ENCODE measurements at regions not wholly inside any gene's neighbourhood (a gene's known extent, or its start where the extent isn't known, plus 50 kb on each side); places are given as distances from the start of the nearest gene placed in this dataset.

DNA sequence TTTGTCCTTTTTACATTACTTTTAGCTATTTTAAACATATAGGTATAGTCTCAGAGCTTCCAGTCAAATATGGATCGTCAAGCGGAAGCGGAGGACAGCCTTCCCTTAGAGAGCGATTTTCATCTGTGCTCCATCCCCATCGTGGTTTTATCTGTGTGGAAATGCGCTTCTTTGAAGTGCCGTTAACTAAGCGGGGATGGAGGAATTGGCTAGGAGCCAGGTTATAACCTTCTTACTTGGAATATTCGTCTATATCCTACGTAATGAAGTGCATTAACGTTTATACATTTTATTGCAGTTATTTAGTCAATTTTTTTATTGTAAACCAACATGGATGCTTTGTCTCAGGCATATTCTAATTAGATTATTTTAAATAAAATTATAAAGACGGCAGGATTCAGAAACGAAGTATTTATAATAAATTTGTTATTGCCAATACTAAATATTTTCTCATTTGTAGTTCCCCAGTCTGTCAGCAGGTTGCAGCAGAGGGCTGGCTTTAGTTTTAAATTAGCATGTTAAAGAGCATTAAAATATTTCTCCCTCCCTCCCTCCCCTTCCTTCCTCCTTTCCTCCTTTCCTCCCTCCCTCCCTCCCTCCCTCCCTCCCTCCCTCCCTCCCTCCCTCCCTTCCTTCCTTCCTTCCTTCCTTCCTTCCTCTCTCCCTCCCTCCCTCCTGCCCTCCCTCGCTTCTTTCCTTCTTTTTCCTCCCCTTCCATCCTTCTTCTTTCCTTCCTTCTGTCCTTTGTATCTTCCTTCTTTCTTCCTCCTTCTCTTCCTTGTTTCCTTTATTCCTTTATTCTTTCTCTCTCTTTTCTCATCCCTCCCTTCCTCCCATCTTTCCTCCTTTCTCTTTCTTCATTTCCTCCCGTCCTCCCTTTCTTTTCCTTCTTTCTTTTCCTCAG lies 80.6 kb upstream of the DOCK10 start:
- H3K9me3 ChIP-seq (ENCODE audit: low read length): no peaks in the 10 kb centered on the region
- H3K27ac ChIP-seq (ENCODE audit: low read depth, low read length, poor library complexity, severe bottlenecking): no peak overlapping the region
- H2AFZ ChIP-seq (ENCODE audit: low read length): no peak overlapping the region
- no peaks in the 10 kb centered on the region for H3K36me3 ChIP-seq (ENCODE audit: insufficient read depth, low read length)
- TF ChIP-seq EZH2 (IDR thresholded peaks at IDR 0.05; ENCODE audit: borderline replicate concordance, low read length): no peak
- TF ChIP-seq, protein P1, sequence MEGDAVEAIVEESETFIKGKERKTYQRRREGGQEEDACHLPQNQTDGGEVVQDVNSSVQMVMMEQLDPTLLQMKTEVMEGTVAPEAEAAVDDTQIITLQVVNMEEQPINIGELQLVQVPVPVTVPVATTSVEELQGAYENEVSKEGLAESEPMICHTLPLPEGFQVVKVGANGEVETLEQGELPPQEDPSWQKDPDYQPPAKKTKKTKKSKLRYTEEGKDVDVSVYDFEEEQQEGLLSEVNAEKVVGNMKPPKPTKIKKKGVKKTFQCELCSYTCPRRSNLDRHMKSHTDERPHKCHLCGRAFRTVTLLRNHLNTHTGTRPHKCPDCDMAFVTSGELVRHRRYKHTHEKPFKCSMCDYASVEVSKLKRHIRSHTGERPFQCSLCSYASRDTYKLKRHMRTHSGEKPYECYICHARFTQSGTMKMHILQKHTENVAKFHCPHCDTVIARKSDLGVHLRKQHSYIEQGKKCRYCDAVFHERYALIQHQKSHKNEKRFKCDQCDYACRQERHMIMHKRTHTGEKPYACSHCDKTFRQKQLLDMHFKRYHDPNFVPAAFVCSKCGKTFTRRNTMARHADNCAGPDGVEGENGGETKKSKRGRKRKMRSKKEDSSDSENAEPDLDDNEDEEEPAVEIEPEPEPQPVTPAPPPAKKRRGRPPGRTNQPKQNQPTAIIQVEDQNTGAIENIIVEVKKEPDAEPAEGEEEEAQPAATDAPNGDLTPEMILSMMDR (IDR thresholded peaks at IDR 0.05; ENCODE audit: low read length): no peak; the same call in 1 of the 2 replicates
- H3K27me3 ChIP-seq (ENCODE audit: insufficient read depth, low read length): no peaks in the 10 kb centered on the region
- H3K9me2 ChIP-seq (ENCODE audit: low read depth, low read length): no peaks in the 10 kb centered on the region
- H3K9ac ChIP-seq (ENCODE audit: low read length): no peak overlapping the region
- no peaks in the 10 kb centered on the region for H3K4me1 ChIP-seq (ENCODE audit: insufficient read depth, low read length, severe bottlenecking)
- no peak overlapping the region for H3K4me3 ChIP-seq (ENCODE audit: low read depth, low read length, poor library complexity, severe bottlenecking)
- H3K79me2 ChIP-seq (ENCODE audit: insufficient read depth, low read length): no peaks in the 10 kb centered on the region
- no peaks in the 10 kb centered on the region for H4K20me1 ChIP-seq (ENCODE audit: insufficient read depth, low read length)
- no peaks in the 10 kb centered on the region for H3F3A ChIP-seq (ENCODE audit: insufficient read depth, low read length)
- no peak overlapping the region for H3K4me2 ChIP-seq (ENCODE audit: low read length)

DNA sequence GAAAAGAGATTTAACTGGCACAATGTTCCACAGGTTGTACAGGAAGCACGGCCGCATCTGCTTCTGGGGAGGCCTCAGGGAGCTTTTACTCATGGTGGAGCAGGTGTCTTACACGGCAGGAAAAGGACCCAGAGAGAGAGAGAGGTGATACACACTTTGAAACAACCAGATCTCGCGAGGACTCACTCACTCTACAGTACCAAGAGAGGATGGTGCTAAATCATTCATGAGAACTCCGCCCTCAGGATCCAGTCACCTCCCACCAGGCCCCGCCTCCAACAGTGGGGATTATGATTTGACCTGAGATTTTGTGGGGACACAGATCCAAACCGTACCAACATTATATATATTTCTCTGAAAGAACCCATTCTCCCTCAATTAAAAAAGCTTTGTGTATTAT lies 79.7 kb upstream of the DOCK10 start:
- no peak for TF ChIP-seq EZH2 (IDR thresholded peaks at IDR 0.05; ENCODE audit: borderline replicate concordance, low read length)
- TF ChIP-seq, protein P1 (IDR thresholded peaks at IDR 0.05; ENCODE audit: low read length): no peak
- Histone ChIP-seq H3K27ac (ENCODE audit: low read depth, low read length, poor library complexity, severe bottlenecking) (no peak overlapping the region), H3K36me3 (ENCODE audit: insufficient read depth, low read length) (no peaks in the 10 kb centered on the region), H3F3A (ENCODE audit: insufficient read depth, low read length) (no peaks in the 10 kb centered on the region), H2AFZ (ENCODE audit: low read length) (no peak overlapping the region), H3K27me3 (ENCODE audit: insufficient read depth, low read length) (no peaks in the 10 kb centered on the region), H3K9me2 (ENCODE audit: low read depth, low read length) (no peaks in the 10 kb centered on the region), H3K9ac (ENCODE audit: low read length) (no peak overlapping the region), H3K4me3 (ENCODE audit: low read depth, low read length, poor library complexity, severe bottlenecking) (no peak overlapping the region), H3K4me1 (ENCODE audit: insufficient read depth, low read length, severe bottlenecking) (no peaks in the 10 kb centered on the region), H4K20me1 (ENCODE audit: insufficient read depth, low read length) (no peaks in the 10 kb centered on the region), H3K4me2 (ENCODE audit: low read length) (no peak overlapping the region), H3K79me2 (ENCODE audit: insufficient read depth, low read length) (no peaks in the 10 kb centered on the region), H3K9me3 (ENCODE audit: low read length) (no peaks in the 10 kb centered on the region)

DNA sequence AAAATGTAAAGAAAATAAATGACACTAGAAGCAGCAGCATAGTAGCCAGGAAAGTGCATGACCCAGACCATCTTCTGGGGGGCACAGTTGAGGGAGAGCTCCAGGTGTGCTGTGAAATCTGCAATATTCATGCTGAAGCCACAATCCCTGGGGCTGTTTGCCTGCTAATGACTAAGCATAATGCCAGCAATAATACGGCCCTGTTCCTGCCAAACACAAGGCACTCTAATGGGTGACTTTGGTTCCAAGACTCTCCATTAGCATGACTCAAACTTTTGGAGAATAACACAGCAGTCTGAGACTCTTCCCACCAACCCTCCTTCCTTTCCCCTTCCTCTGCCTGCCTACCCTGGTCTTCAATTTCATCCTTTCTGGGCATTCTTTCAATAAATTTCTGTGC lies 77.9 kb upstream of the DOCK10 start:
- Histone ChIP-seq H3K9me3 (ENCODE audit: low read length) (no peaks in the 10 kb centered on the region), H3K4me2 (ENCODE audit: low read length) (no peak overlapping the region), H4K20me1 (ENCODE audit: insufficient read depth, low read length) (no peaks in the 10 kb centered on the region), H3K27ac (ENCODE audit: low read depth, low read length, poor library complexity, severe bottlenecking) (no peak overlapping the region), H3K4me1 (ENCODE audit: insufficient read depth, low read length, severe bottlenecking) (no peaks in the 10 kb centered on the region), H3K27me3 (ENCODE audit: insufficient read depth, low read length) (no peaks in the 10 kb centered on the region), H3K4me3 (ENCODE audit: low read depth, low read length, poor library complexity, severe bottlenecking) (no peak overlapping the region), H3K9ac (ENCODE audit: low read length) (no peak overlapping the region), H3F3A (ENCODE audit: insufficient read depth, low read length) (no peaks in the 10 kb centered on the region), H3K36me3 (ENCODE audit: insufficient read depth, low read length) (no peaks in the 10 kb centered on the region), H2AFZ (ENCODE audit: low read length) (no peak overlapping the region), H3K79me2 (ENCODE audit: insufficient read depth, low read length) (no peaks in the 10 kb centered on the region), H3K9me2 (ENCODE audit: low read depth, low read length) (no peaks in the 10 kb centered on the region)
- TF ChIP-seq, protein P1 (IDR thresholded peaks at IDR 0.05; ENCODE audit: low read length): no peak
